ENCODE measurements at regions not wholly inside any gene's neighbourhood (a gene's known extent, or its start where the extent isn't known, plus 50 kb on each side); places are given as distances from the start of the nearest gene placed in this dataset.

- Histone ChIP-seq H3K36me3 (ENCODE audit: control insufficient read depth, insufficient read depth, low read length) (no peaks in the 10 kb centered on the region), H3K27ac (ENCODE audit: low read length) (no peak overlapping the region), H3K4me3 (ENCODE audit: low read length) (no peak overlapping the region), H3K9me3 (ENCODE audit: control insufficient read depth, insufficient read depth, low read length) (no peaks in the 10 kb centered on the region), H3K4me1 (ENCODE audit: control insufficient read depth, insufficient read depth, low read length) (no peaks in the 10 kb centered on the region), H3K27me3 (ENCODE audit: control insufficient read depth, insufficient read depth, low read length) (no peaks in the 10 kb centered on the region)
- Mint-ChIP-seq H3K4me3 (no peak overlapping the region), H3K27me3 (ENCODE audit: low read depth in 2 of 2) (no peaks in the 10 kb centered on the region), H3K4me1 (peaks cover 8 to 15% of the 10 kb centered on the region in 2 donors), H3K36me3 (no peaks in the 10 kb centered on the region), H3K9me3 (no peaks in the 10 kb centered on the region), H3K27ac (no peak overlapping the region)
- intact Hi-C loops (cut with micrococcal nuclease) = no loop called here
- DNase-seq (peak in 1 of 2 donors; percentile 19), ATAC-seq (peak in 2 of 3 donors; percentile 24 to 53)
- TF ChIP-seq CTCF (IDR thresholded peaks at IDR 0.05) = no peak
- 68% methylated on average over 7 of the region's 7 CpGs for WGBS (ENCODE audit: insufficient coverage)
Measured at GRCh38 chr14:61607570-61608244, 87.6 kb upstream of the HIF1A start.

- ATAC-seq (no peak), DNase-seq (no peak)
- 94% methylated on average over 7 of the region's 8 CpGs for WGBS (ENCODE audit: insufficient coverage)
- Mint-ChIP-seq H3K4me1 (peaks cover 8 to 15% of the 10 kb centered on the region in 2 donors), H3K9me3 (no peaks in the 10 kb centered on the region), H3K27me3 (ENCODE audit: low read depth in 2 of 2) (peaks cover 0 to 3% of the 10 kb centered on the region in 2 donors), H3K27ac (no peak overlapping the region), H3K4me3 (no peak overlapping the region), H3K36me3 (no peaks in the 10 kb centered on the region)
- H3K4me1 ChIP-seq (ENCODE audit: control insufficient read depth, insufficient read depth, low read length) = no peaks in the 10 kb centered on the region
- no peak overlapping the region for H3K4me3 ChIP-seq (ENCODE audit: low read length)
- no peaks in the 10 kb centered on the region for H3K27me3 ChIP-seq (ENCODE audit: control insufficient read depth, insufficient read depth, low read length)
- no peaks in the 10 kb centered on the region for H3K9me3 ChIP-seq (ENCODE audit: control insufficient read depth, insufficient read depth, low read length)
- H3K27ac ChIP-seq (ENCODE audit: low read length) = no peak overlapping the region
- no peaks in the 10 kb centered on the region for H3K36me3 ChIP-seq (ENCODE audit: control insufficient read depth, insufficient read depth, low read length)
- TF ChIP-seq CTCF (IDR thresholded peaks at IDR 0.05) = no peak
- intact Hi-C loops (cut with micrococcal nuclease) = no loop called here
Measured at GRCh38 chr14:61608245-61609165, 86.8 kb upstream of the HIF1A start.

- H3K27me3 ChIP-seq (ENCODE audit: control insufficient read depth, insufficient read depth, low read length) = no peaks in the 10 kb centered on the region
- DNase-seq = no peak
- Mint-ChIP-seq H3K4me3 (no peak overlapping the region), H3K27ac (peak overlapping the region in 1 of 2 donors; percentile 21), H3K9me3 (no peaks in the 10 kb centered on the region), H3K27me3 (ENCODE audit: low read depth in 2 of 2) (peaks cover 0 to 3% of the 10 kb centered on the region in 2 donors), H3K36me3 (no peaks in the 10 kb centered on the region), H3K4me1 (peaks cover 8 to 15% of the 10 kb centered on the region in 2 donors)
- H3K27ac ChIP-seq (ENCODE audit: low read length) = no peak overlapping the region
- no peak overlapping the region for H3K4me3 ChIP-seq (ENCODE audit: low read length)
- 80% methylated on average over 10 of the region's 10 CpGs for WGBS (ENCODE audit: insufficient coverage)
- H3K9me3 ChIP-seq (ENCODE audit: control insufficient read depth, insufficient read depth, low read length) = no peaks in the 10 kb centered on the region
- TF ChIP-seq CTCF (IDR thresholded peaks at IDR 0.05) = no peak
- H3K4me1 ChIP-seq (ENCODE audit: control insufficient read depth, insufficient read depth, low read length) = no peaks in the 10 kb centered on the region
- intact Hi-C loops (cut with micrococcal nuclease) = no loop called here
- no peaks in the 10 kb centered on the region for H3K36me3 ChIP-seq (ENCODE audit: control insufficient read depth, insufficient read depth, low read length)
- peak in 1 of 3 donors; percentile 35 for ATAC-seq
Measured at GRCh38 chr14:61609191-61609843, 86.0 kb upstream of the HIF1A start.
